Superior temporal gyrus (tissue), 1 donor: ENCODE measurements at regions not wholly inside any gene's neighbourhood (a gene's known extent, or its start where the extent isn't known, plus 50 kb on each side); places are given as distances from the start of the nearest gene placed in this dataset.

Experiments used
- DNase-seq: peaks from one replicate; pipeline ENCODE4 v3.0.0-alpha.2; 2016; ENCODE audit errors: extremely low spot score

GRCh38 chr20:37643400-37643799 is 50.4 kb upstream of the CTNNBL1 start:
- DNase-seq: no peak

- DNase-seq: no peak
Observed at GRCh38 chr20:37642246-37642645, 51.6 kb upstream of the CTNNBL1 start.

- DNase-seq: no peak
Observed at GRCh38 chr20:37640600-37641561, 52.9 kb upstream of the CTNNBL1 start.

- no peak for DNase-seq
Observed at GRCh38 chr20:37638527-37638926, 55.3 kb upstream of the CTNNBL1 start.

GRCh38 chr20:37636977-37637376 is 56.9 kb upstream of the CTNNBL1 start:
- DNase-seq: no peak

GRCh38 chr20:37636212-37636975 is 57.4 kb upstream of the CTNNBL1 start:
- DNase-seq: no peak

GRCh38 chr20:37630993-37631392 is 62.8 kb upstream of the CTNNBL1 start:
- DNase-seq: no peak

- DNase-seq: no peak
Observed at GRCh38 chr20:37630166-37630565, 63.7 kb upstream of the CTNNBL1 start.

- no peak for DNase-seq
Observed at GRCh38 chr20:37627767-37628130, 66.1 kb upstream of the CTNNBL1 start.

GRCh38 chr20:37627060-37627766 is 66.6 kb upstream of the CTNNBL1 start:
- DNase-seq: no peak

GRCh38 chr20:37624963-37625362 is 68.9 kb upstream of the CTNNBL1 start:
- no peak for DNase-seq

- no peak for DNase-seq
Observed at GRCh38 chr20:37622728-37623127, 71.1 kb upstream of the CTNNBL1 start.

GRCh38 chr20:37619496-37619895 is 74.3 kb upstream of the CTNNBL1 start:
- DNase-seq: no peak

- DNase-seq: no peak
Observed at GRCh38 chr20:37616110-37616425, 77.8 kb upstream of the CTNNBL1 start.

- no peak for DNase-seq
Observed at GRCh38 chr20:37615340-37616109, 78.3 kb upstream of the CTNNBL1 start.

- DNase-seq: no peak
Observed at GRCh38 chr20:37611852-37612251, 82.0 kb upstream of the CTNNBL1 start.

- no peak for DNase-seq
Observed at GRCh38 chr20:37611346-37611745, 82.5 kb upstream of the CTNNBL1 start.

- no peak for DNase-seq
Observed at GRCh38 chr20:37610203-37610798, 82.6 kb upstream of the BLCAP start.

GRCh38 chr20:37602634-37603033 is 75.0 kb upstream of the BLCAP start:
- DNase-seq: no peak

GRCh38 chr20:37600486-37600885 is 72.8 kb upstream of the BLCAP start:
- no peak for DNase-seq
